Neural progenitor cell (in vitro differentiated cells): ENCODE measurements at regions not wholly inside any gene's neighbourhood (a gene's known extent, or its start where the extent isn't known, plus 50 kb on each side); places are given as distances from the start of the nearest gene placed in this dataset.

Experiments
- DNase-seq: peaks from one replicate; pipeline ENCODE4 v3.0.0-alpha.2; 2016; ENCODE audit warnings: low spot score
- H2AFZ ChIP-seq: fragments of 200-600 bp; sonication (generic); replicated peaks from 2 replicates; pipeline ENCODE4 v1.6.1; 2016; ENCODE audit warnings: antibody characterized with exemption
- H3F3A ChIP-seq: fragments of 200-600 bp; sonication (generic); 2 replicates; pipeline ENCODE4 v1.6.1; 2016; ENCODE audit warnings: antibody characterized with exemption, low read depth
- H3K27ac ChIP-seq: fragments of 200-600 bp; sonication (generic); 2 replicates; pipeline ENCODE4 v1.5.1; 2016; ENCODE audit warnings: mild to moderate bottlenecking
- H3K27me3 ChIP-seq: fragments of 200-600 bp; sonication (generic); 2 replicates; pipeline ENCODE4 v1.6.1; 2016; ENCODE audit warnings: mild to moderate bottlenecking, moderate library complexity
- H3K36me3 ChIP-seq: fragments of 200-600 bp; sonication (generic); 2 replicates; pipeline ENCODE4 v1.5.1; 2016
- H3K4me1 ChIP-seq: fragments of 200-600 bp; sonication (generic); 2 replicates; pipeline ENCODE4 v1.6.1; 2016; ENCODE audit warnings: mixed run types
- H3K4me2 ChIP-seq: fragments of 200-600 bp; sonication (generic); 2 replicates; pipeline ENCODE4 v1.6.1; 2016
- H3K4me3 ChIP-seq: fragments of 200-600 bp; sonication (generic); 2 replicates; pipeline ENCODE4 v1.5.1; 2016
- H3K79me2 ChIP-seq: fragments of 200-600 bp; sonication (generic); 2 replicates; pipeline ENCODE4 v1.6.1; 2016; ENCODE audit warnings: low read depth
- H3K9ac ChIP-seq: fragments of 200-600 bp; sonication (generic); 2 replicates; pipeline ENCODE4 v1.6.1; 2016
- H3K9me3 ChIP-seq: fragments of 200-600 bp; sonication (generic); 2 replicates; pipeline ENCODE4 v1.5.1; 2016; ENCODE audit warnings: low read depth
- H4K20me1 ChIP-seq: fragments of 200-600 bp; sonication (generic); 2 replicates; pipeline ENCODE4 v1.6.1; 2016; ENCODE audit warnings: low read depth
- H3K27ac Mint-ChIP-seq: 3 replicates; pipeline ENCODE4 v1.8.0; 2021; ENCODE audit warnings: mixed read lengths
- H3K27me3 Mint-ChIP-seq: 2 replicates; pipeline ENCODE4 v1.8.0; 2022; ENCODE audit warnings: low read depth, mild to moderate bottlenecking, inconsistent platforms, moderate library complexity, mixed read lengths; ENCODE audit not compliant: insufficient read depth
- H3K36me3 Mint-ChIP-seq: 3 replicates; pipeline ENCODE4 v1.8.0; 2021; ENCODE audit warnings: mixed read lengths
- H3K4me1 Mint-ChIP-seq: 3 replicates; pipeline ENCODE4 v1.8.0; 2021; ENCODE audit warnings: mixed read lengths
- H3K4me3 Mint-ChIP-seq: 3 replicates; pipeline ENCODE4 v1.8.0; 2021; ENCODE audit warnings: mild to moderate bottlenecking, moderate library complexity, mixed read lengths
- H3K9me3 Mint-ChIP-seq: 3 replicates; pipeline ENCODE4 v1.8.0; 2020; ENCODE audit warnings: mixed read lengths
- EZH2 ChIP-seq: fragments of 200-600 bp; sonication (generic); IDR thresholded peaks from 2 replicates; pipeline ENCODE4 v1.6.1; 2017; ENCODE audit warnings: antibody characterized with exemption, mild to moderate bottlenecking, moderate library complexity
- EZH2phosphoT487 ChIP-seq: fragments of 200-600 bp; sonication (generic); IDR thresholded peaks from 2 replicates; pipeline ENCODE4 v1.6.1; 2017; ENCODE audit warnings: antibody characterized with exemption
- TF ChIP-seq, protein P1 (sequence below): fragments of 200-600 bp; sonication (generic); IDR thresholded peaks from 2 replicates; pipeline ENCODE4 v1.5.1; 2017; ENCODE audit warnings: antibody characterized with exemption, mild to moderate bottlenecking

GRCh38 chr10:117781216-117781831, 238.8 kb downstream of the EMX2 start:
- Histone ChIP-seq H4K20me1 (no peaks in the 10 kb centered on the region), H3K9ac (no peak overlapping the region), H3K36me3 (no peaks in the 10 kb centered on the region), H3K27me3 (no peaks in the 10 kb centered on the region), H3K4me2 (no peak overlapping the region), H3K9me3 (no peaks in the 10 kb centered on the region), H3F3A (no peaks in the 10 kb centered on the region), H3K4me1 (no peaks in the 10 kb centered on the region), H2AFZ (no peak overlapping the region), H3K4me3 (no peak overlapping the region), H3K27ac (no peak overlapping the region), H3K79me2 (no peaks in the 10 kb centered on the region)
- H3K36me3 Mint-ChIP-seq = no peaks in the 10 kb centered on the region
- peaks cover 4% of the 10 kb centered on the region for H3K4me1 Mint-ChIP-seq
- TF ChIP-seq, protein P1, sequence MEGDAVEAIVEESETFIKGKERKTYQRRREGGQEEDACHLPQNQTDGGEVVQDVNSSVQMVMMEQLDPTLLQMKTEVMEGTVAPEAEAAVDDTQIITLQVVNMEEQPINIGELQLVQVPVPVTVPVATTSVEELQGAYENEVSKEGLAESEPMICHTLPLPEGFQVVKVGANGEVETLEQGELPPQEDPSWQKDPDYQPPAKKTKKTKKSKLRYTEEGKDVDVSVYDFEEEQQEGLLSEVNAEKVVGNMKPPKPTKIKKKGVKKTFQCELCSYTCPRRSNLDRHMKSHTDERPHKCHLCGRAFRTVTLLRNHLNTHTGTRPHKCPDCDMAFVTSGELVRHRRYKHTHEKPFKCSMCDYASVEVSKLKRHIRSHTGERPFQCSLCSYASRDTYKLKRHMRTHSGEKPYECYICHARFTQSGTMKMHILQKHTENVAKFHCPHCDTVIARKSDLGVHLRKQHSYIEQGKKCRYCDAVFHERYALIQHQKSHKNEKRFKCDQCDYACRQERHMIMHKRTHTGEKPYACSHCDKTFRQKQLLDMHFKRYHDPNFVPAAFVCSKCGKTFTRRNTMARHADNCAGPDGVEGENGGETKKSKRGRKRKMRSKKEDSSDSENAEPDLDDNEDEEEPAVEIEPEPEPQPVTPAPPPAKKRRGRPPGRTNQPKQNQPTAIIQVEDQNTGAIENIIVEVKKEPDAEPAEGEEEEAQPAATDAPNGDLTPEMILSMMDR = no peak
- no peak for TF ChIP-seq EZH2
- no peak for TF ChIP-seq EZH2phosphoT487
- no peak for DNase-seq
- no peaks in the 10 kb centered on the region for H3K9me3 Mint-ChIP-seq
- peak overlapping the region; percentile 21 for H3K27ac Mint-ChIP-seq
- peaks cover 2% of the 10 kb centered on the region for H3K27me3 Mint-ChIP-seq
- H3K4me3 Mint-ChIP-seq = no peak overlapping the region

DNA sequence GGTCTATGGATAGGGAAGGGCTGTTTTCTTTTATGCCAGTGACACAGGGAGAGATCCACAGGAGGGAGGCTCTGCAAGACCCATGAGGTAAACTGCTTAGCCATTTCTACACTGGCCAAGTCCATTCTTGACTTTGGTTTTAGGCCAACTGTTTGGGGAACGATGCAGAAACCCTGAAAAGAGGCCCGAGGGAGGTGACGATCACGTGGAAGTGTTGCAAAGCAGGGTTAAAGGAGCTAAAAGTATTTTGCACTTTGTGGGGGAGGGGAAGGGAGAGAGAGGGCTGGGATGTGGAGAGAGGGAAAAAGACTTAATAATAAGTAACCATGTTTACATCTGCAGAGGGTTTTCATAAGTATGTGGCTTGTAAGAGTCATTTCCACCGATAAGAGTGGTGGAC, 239.7 kb downstream of the EMX2 start:
- TF ChIP-seq, protein P1 = no peak
- TF ChIP-seq EZH2 (no peak), EZH2phosphoT487 (no peak)
- Histone ChIP-seq H3K27me3 (no peaks in the 10 kb centered on the region), H3K4me1 (no peaks in the 10 kb centered on the region), H3K4me3 (no peak overlapping the region), H3K79me2 (no peaks in the 10 kb centered on the region), H3K9me3 (no peaks in the 10 kb centered on the region), H3K27ac (no peak overlapping the region), H3F3A (no peaks in the 10 kb centered on the region), H4K20me1 (no peaks in the 10 kb centered on the region), H2AFZ (no peak overlapping the region), H3K4me2 (no peak overlapping the region), H3K9ac (no peak overlapping the region), H3K36me3 (no peaks in the 10 kb centered on the region)
- Mint-ChIP-seq H3K9me3 (no peaks in the 10 kb centered on the region), H3K4me3 (no peak overlapping the region), H3K36me3 (no peaks in the 10 kb centered on the region), H3K27me3 (peaks cover 2% of the 10 kb centered on the region), H3K27ac (peak overlapping the region; percentile 80), H3K4me1 (peaks cover 4% of the 10 kb centered on the region)
- no peak for DNase-seq

GRCh38 chr10:117783698-117784395, 241.3 kb downstream of the EMX2 start:
- peaks cover 2% of the 10 kb centered on the region for H3K27me3 Mint-ChIP-seq
- no peak for DNase-seq
- no peak overlapping the region for H3K27ac ChIP-seq
- no peaks in the 10 kb centered on the region for H4K20me1 ChIP-seq
- H2AFZ ChIP-seq = no peak overlapping the region
- H3K4me3 ChIP-seq = no peak overlapping the region
- no peaks in the 10 kb centered on the region for H3K79me2 ChIP-seq
- no peak overlapping the region for H3K4me3 Mint-ChIP-seq
- no peaks in the 10 kb centered on the region for H3K4me1 ChIP-seq
- no peaks in the 10 kb centered on the region for H3F3A ChIP-seq
- no peaks in the 10 kb centered on the region for H3K36me3 ChIP-seq
- H3K27me3 ChIP-seq = no peaks in the 10 kb centered on the region
- H3K27ac Mint-ChIP-seq = no peak overlapping the region
- H3K9ac ChIP-seq = no peak overlapping the region
- no peaks in the 10 kb centered on the region for H3K9me3 Mint-ChIP-seq
- H3K4me1 Mint-ChIP-seq = peaks cover 7% of the 10 kb centered on the region
- no peak for TF ChIP-seq EZH2
- TF ChIP-seq EZH2phosphoT487 = no peak
- TF ChIP-seq, protein P1 = no peak
- no peak overlapping the region for H3K4me2 ChIP-seq
- H3K9me3 ChIP-seq = no peaks in the 10 kb centered on the region
- H3K36me3 Mint-ChIP-seq = no peaks in the 10 kb centered on the region
